Stimulated activated CD4-positive, alpha-beta T cell treated with anti-CD3 and anti-CD28 coated beads, Interleukin-15, amount 100 ng/mL, for 24 hours (primary cell): ENCODE measurements at regions not wholly inside any gene's neighbourhood (a gene's known extent, or its start where the extent isn't known, plus 50 kb on each side); places are given as distances from the start of the nearest gene placed in this dataset.

ENCODE experiments used
- DNase-seq: peaks from one replicate; pipeline ENCODE4 v3.0.0-alpha.2; 2020

DNA sequence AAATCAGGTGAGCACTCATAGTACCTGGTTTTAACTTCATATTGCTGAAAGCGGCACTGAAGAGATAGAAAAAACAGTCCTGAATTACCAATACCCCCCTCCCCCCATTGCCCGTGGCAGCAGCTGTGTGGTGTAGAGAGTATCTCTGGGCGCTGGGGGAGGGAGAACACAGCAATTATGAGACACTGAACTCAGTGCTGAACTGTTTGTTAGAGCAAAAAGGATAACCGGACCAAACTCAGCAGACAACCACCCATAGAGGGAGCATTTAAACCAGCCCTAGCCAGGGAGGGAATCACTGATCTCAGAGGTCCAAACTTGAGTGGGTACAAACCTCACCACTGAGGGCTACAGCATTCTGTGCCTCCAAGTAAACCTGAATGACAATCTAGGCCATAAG, 457.4 kb upstream of the TEX13C start:
- DNase-seq, result no peak

DNA sequence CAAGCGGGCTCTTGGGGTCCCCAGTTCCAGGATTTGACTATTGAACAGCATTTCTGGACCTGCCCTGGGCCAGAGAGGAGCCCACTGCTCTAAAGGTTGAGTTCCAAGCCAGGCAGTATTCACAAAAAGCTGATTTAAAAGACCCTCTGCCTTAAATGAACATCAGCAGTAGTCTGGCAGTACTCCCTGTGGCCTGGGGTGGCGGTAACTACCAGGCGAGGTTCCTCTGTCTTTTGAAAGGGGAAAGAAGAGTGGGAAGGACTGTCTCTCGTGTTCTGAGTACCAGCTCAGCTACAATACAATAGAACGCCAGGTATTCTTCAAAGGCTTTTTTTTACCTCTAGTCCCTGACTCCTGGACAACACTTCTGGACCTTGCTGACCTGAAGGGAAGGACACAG, 456.4 kb upstream of the TEX13C start:
- no peak for DNase-seq

GRCh38 chrX:124887572-124887971, 432.1 kb upstream of the TEX13C start:
- DNase-seq, result no peak

DNA sequence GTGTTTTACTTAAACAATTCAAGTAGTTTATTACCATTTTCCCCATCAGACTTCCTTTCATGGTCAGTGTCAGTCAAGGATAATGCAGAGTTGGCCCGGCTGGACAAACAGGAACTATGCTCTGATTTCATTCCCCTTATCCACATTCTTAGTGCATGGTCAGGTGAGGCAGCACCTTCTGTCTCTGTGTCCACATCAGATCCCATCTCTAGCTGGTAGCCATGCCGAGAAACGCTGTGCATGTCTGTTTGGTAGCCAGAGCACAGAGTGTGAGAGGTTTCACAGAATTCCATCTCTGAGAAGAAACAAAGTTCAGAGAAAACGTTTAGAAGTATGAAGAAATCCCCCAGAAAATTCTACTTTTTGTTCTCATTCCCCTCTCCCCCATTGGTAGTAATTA, 423.7 kb upstream of the TEX13C start:
- no peak for DNase-seq

DNA sequence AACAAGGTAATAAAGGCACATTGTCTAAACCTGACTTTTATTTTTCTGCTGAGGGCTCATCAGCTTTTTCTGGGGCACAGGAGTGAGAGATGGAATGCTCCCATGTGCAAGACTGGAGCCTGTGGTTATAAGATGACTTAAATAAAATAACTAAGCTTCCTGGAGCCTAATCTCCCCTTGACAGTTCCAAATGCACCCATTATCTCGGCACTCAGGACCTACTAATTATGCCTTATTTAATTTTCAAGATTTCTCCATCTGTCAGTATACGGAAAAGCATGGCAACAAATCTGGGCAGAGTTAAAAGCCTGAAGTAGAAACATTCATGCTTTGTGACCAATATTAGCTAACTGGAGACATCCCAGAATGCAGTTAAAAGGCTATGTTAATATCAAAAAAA, 416.7 kb upstream of the TEX13C start:
- DNase-seq, result no peak

GRCh38 chrX:124910611-124911010, 409.1 kb upstream of the TEX13C start:
- DNase-seq, result no peak

- no peak for DNase-seq
Measured at GRCh38 chrX:124917011-124917410, 402.7 kb upstream of the TEX13C start.

GRCh38 chrX:124925681-124926080, 394.0 kb upstream of the TEX13C start:
- DNase-seq, result no peak

DNA sequence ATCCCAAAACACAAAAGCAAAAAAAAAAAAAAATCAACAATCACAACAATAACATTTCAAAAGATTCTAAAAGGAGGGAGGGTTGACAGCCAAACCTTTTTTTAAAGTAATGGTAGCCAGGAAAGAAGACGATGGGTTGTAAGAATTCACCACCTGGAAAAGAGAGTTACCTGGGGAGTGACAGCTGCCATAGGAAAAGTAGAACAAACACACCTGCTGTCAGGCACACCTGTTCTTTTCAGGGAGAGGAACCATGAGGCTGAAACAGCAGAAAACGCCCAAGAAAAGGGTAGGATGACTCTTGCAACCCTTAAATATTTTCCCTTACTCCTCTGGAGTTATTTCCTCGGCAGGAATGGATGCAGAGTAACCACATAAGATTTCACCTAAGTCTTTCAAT, 388.4 kb upstream of the TEX13C start:
- no peak for DNase-seq

GRCh38 chrX:124931958-124932357, 387.7 kb upstream of the TEX13C start:
- no peak for DNase-seq

GRCh38 chrX:124938715-124939114, 381.0 kb upstream of the TEX13C start:
- no peak for DNase-seq

DNA sequence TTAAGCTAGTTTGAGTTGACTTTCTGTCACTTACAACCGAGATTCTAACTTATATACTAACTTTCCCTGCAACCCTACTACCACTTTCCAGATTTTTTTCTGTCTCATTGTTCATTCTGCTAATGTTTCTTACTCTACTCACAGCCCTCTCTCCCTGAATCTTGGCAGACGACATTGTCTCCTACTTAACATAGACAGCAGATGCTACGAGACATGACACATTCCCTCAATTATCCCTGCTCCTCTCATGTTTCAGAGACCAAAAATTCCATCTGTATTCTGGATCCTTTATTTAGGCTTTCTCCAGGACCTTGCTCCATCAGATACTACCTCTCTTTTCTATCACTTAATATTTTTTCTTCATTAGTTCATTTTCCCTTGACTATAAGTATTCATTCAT, 379.1 kb upstream of the TEX13C start:
- no peak for DNase-seq

DNA sequence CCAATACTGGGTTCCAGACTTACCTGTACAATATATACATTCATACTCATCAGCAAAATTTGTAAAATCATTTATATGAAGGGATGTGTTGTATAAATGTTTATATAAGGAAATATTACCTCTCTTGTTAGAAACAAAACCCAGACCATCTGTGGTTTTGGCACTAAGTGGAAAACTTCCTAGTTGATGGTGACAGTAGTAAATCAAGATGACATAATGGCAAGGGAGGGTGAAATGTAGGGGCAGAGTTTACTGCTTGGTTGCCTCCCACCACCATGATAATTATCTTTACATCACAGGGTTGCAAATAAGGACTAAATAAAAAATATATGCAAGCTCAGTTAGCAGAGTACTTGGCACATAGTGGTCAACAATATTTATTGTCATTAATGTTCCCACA, 365.3 kb upstream of the TEX13C start:
- DNase-seq, result no peak

DNA sequence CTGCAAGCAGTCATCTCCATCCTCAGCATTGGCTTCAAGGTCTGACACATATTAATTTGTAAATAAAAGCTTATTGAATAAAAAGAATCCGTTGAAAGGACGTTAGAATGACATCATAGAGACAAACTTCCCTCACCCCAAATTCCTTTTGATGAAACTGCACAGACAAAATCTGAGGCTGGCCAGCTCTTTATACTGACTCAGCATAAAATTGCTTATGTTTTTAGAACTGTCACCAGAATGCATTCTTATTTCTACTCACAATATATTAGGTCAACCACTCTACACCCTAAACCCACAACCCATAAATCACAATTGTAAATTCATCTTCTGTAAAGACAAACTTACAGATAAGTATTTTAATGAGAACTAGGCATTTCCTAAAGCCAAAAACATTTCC, 359.2 kb upstream of the TEX13C start:
- no peak for DNase-seq

DNA sequence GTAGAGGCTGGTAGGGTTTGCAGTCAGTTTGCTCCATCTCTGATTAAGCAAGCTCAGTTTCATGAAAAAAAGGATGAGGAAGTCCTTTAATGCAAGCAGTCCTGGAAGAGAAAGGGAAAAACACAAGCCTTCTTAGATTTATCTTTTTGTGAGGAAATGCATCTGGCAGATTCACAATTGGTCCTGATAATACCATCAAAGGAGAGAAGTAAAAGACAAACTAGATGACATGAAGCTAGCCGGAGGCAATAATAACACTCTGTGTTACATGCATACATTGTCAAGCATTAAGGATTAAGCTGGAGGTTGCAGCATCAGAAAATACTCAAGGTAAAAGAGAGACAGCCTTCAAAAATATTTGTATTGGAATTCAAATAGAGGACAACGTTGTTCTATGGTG, 356.0 kb upstream of the TEX13C start, which contains the start of gene TENM1:
Gene TENM1 (minus strand): TSS at position 101 of the 400 bp plus-strand sequence.
- DNase-seq, result no peak

DNA sequence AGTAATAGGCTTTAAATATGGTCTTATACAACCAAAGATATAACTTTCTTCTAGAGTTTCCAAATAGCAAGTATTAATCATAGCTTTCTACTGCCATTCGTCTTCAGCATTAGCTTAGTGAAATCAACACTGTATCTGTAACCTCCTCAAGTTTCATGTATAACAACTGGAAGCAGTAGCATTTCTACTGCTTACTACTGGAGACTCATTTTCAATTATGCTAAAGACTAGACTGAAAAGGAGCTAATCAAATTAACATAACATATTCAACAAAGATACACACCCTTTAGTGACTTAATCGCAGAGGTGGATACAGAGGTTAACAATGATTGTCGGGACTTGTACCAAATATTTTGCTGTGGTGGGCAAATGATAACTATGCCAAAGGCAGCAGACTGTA, 344.2 kb upstream of the TEX13C start:
- DNase-seq, result no peak

GRCh38 chrX:124981420-124981819, 338.3 kb upstream of the TEX13C start:
- DNase-seq, result no peak

DNA sequence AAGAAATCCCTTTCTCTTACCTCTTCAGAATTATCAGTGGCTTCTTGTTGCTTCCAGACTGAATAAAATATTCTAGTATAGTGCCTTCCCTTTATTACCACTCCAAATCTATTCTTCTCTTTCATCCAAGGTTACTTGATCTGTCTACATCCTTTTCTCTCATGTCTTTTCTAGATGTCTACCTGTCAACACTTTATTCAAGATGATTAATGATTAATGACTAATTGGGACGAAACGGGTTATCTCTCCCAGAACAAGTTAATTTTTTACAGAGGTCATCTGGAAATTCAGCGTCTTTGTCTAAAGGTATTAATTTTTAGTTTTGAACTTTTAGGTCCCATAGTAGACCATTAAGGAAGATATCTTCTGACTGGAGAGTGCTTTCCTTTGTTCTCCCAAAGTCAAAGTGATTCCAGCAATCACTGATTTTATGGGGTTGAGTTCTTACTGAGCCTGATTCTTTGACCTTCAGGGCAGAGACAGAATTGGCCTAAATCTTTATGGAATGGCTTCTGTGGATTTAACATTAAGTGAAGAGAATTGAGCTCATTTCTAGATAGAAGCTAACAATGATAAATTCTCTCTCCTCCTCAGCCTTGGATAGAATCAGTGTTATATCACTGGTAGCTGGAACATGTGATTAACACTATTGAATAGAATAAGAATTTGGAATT, 335.4 kb upstream of the TEX13C start:
- DNase-seq, result no peak

- no peak for DNase-seq
Measured at GRCh38 chrX:124986284-124986683, 333.4 kb upstream of the TEX13C start.

- no peak for DNase-seq
Measured at GRCh38 chrX:124993735-124994134, 325.9 kb upstream of the TEX13C start.

DNA sequence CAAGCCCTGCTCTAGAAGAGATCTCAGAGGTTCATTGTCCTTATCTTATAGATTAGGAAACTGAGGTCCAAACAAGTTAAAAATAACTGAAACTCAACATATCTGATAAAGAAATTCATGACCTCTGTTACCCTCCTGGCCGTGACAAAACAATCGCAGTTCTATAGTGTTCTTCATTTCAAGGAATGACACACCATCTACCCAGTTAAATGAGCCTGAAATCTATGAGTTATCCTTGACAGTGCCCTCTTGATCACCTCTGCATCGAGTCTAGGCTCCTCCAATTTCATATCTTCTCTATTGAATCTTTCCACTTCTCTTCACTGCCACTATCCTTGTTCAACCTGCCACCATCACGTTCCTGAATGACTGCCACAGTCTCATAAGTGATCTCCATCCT, 325.3 kb upstream of the TEX13C start:
- no peak for DNase-seq

DNA sequence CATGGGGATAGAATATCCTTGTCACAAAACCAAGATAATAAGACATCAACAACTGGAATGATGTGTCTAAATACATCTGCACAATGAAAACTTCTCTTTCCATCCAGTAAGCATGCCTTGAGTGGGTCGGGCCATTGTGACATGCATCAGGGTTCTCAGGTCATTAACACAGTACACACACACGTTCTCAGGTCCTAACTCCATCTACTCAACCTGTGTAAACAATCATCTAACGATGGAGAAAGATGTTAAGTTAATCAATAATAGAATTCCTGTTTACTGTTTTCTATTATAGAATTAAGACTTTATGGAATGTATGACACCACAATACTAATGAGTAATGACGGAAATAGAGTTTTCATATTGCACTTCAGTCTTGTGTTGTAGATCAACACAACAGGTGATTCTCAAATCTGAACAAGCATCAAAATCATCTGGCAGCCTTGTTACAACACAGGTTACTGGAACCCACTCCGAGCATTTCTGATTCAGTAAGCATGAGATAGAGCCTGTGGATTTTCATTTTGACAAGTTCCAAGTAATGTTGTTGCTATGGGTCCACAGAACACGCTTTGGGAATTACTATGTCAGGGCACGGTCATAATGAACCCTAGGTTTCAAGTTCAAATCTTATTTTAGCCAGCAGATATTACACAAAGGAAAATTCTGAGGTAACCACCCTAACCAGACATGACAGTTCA, 315.8 kb upstream of the TEX13C start:
- no peak for DNase-seq

GRCh38 chrX:125004799-125005198, 314.9 kb upstream of the TEX13C start:
- no peak for DNase-seq

DNA sequence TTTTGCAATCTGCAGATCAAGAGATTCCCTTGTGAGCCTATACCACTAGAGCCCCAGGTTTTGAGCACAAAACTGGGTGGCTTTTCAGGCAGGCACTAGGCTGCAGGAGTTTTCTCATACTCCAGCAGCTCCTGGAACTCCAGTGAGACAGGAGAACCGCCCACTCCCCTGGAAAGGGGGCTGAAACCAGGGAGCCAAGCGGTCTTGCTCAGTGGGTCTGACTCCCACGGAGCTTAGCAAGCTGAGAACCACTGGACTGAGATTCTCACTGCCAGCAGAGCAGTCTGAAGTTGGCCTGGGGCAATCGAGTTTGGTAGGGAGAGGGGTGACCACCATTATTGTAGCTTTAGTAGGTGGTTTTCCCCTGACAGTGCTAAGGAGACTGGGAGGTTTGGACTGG, 313.8 kb upstream of the TEX13C start:
- DNase-seq, result no peak

GRCh38 chrX:125006704-125007103, 313.0 kb upstream of the TEX13C start:
- DNase-seq, result no peak
